HG02642 (cell line): ENCODE measurements at regions not wholly inside any gene's neighbourhood (a gene's known extent, or its start where the extent isn't known, plus 50 kb on each side); places are given as distances from the start of the nearest gene placed in this dataset.

Experiments used
- ATAC-seq: cut with Tn5 transposase; IDR thresholded peaks from one replicate; pipeline ENCODE4 v1.9.1; 2021; ENCODE audit warnings: mild to moderate bottlenecking; ENCODE audit not compliant: unreplicated experiment, poor library complexity

DNA sequence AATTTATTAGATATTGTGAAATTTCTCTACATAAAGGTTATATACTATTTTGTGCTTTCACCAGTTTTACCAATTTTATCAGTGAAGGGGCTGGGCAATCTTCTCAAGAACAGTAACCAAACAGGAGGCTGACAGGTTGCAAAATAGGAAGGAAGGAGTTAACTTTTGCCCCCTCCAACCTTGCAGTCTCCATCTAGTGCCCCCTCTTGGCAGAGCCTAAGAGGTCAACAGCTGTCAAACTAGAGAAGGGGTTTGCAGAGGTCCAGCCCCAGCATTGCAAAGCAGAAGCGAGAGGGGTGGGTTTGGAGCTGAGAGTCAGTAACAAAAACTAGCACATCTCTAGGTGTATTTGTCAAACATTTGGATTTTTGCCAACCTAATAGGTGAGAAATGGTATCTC is 391.0 kb downstream of the CDC5L start:
- no peak for ATAC-seq
